Spleen (tissue), 11 donors: ENCODE measurements at regions not wholly inside any gene's neighbourhood (a gene's known extent, or its start where the extent isn't known, plus 50 kb on each side); places are given as distances from the start of the nearest gene placed in this dataset.

ENCODE experiments used
- DNase-seq: peaks from one replicate; pipeline ENCODE4 v3.0.0-alpha.2; 2020
- H3K27ac ChIP-seq, 8 donors: fragments of 200-600 bp; sonication (generic) in 7 of 8; 1 replicate in 4 of 8; 2 replicates in 4 of 8; pipeline versions ENCODE4 v1.5.0 to v1.8.0; 2016 to 2021; ENCODE audit warnings: inconsistent platforms in 4 of 8, mild to moderate bottlenecking in 4 of 8, moderate library complexity in 1 of 8
- H3K27me3 ChIP-seq, 7 donors: fragments of 200-600 bp; sonication (generic) in 6 of 7; replicated peaks in 1 of 7; 1 replicate in 4 of 7; 2 replicates in 3 of 7; pipeline versions ENCODE4 v1.5.0 to v1.8.0; 2016 to 2021; ENCODE audit warnings: inconsistent platforms in 3 of 7, mild to moderate bottlenecking in 1 of 7
- H3K36me3 ChIP-seq, 6 donors: fragments of 200-600 bp; sonication (generic) in 5 of 6; 1 replicate in 4 of 6; 2 replicates in 2 of 6; pipeline versions ENCODE4 v1.5.0 to v1.8.0; 2016 to 2021; ENCODE audit warnings: inconsistent platforms in 2 of 6
- H3K4me1 ChIP-seq, 6 donors: fragments of 200-600 bp; sonication (generic) in 5 of 6; 1 replicate in 3 of 6; 2 replicates in 3 of 6; pipeline versions ENCODE4 v1.5.0 to v1.8.0; 2016 to 2021; ENCODE audit warnings: inconsistent platforms in 3 of 6
- H3K4me3 ChIP-seq, 8 donors: fragments of 200-600 bp; sonication (generic) in 7 of 8; 1 replicate in 4 of 8; 2 replicates in 4 of 8; pipeline versions ENCODE4 v1.5.0 to v1.8.0; 2016 to 2021; ENCODE audit warnings: inconsistent platforms in 4 of 8, mild to moderate bottlenecking in 4 of 8, moderate library complexity in 2 of 8
- H3K9me3 ChIP-seq, 8 donors: fragments of 200-600 bp; sonication (generic) in 7 of 8; 1 replicate in 4 of 8; 2 replicates in 4 of 8; pipeline versions ENCODE4 v1.5.0 to v1.8.0; 2016 to 2021; ENCODE audit warnings: inconsistent platforms in 4 of 8
- POLR2A ChIP-seq, 3 donors: fragments of 450-650 bp; IDR thresholded peaks; one replicate each; pipeline ENCODE4 v1.5.1; 2017; ENCODE audit warnings: antibody characterized with exemption in 3 of 3, mild to moderate bottlenecking in 1 of 3
- POLR2AphosphoS5 ChIP-seq, 3 donors: sonication (generic); formaldehyde crosslinking; IDR thresholded peaks; one replicate each; pipeline ENCODE4 v1.5.1; 2017; ENCODE audit warnings: antibody characterized with exemption in 3 of 3
- WGBS, 5 donors: extraction: QIAGEN DNeasy Blood & Tissue Kit in 3 of 5; methylation state at CpG; one replicate each; pipeline versions ENCODE4 v1.1.5 to v1.1.7; 2013 to 2018; 5-methylcytosine and 5-hydroxymethylcytosine counted together
- intact Hi-C: fragments of 100-400 bp; cut with DNase I; formaldehyde crosslinking; loops from one replicate; pipeline ENCODE4 v1.15.0; 2023; ENCODE audit warnings: low total_unique reads
- TF ChIP-seq, protein P1 (sequence below), 11 experiments: fragments of 200-600 bp in 7 of 11; fragments of 450-650 bp in 4 of 11; sonication (generic) in 4 of 11; IDR thresholded peaks in 8 of 11; conservative IDR thresholded peaks in 3 of 11; 1 replicate in 7 of 11; 2 replicates in 4 of 11; pipeline versions ENCODE4 v1.4.0 to v1.8.0; 2016 to 2021; ENCODE audit warnings: antibody characterized with exemption in 11 of 11, inconsistent platforms in 4 of 11, mild to moderate bottlenecking in 1 of 11
- donor health status: healthy with polysubstance abuse.
- donor health status: DM: no; HTN: no; CAD: no; lungs with moderate emphysema.
- donor health status: DM: no; HTN: no; CAD: no.
- donor health status: Bipolar disorder and iron deficiency.
- donor health status: healthy.
- donor health status: DM: no; HTN: no; CAD: no.
- donor health status: DM: yes; HTN: yes; CAD: no.

- TF ChIP-seq POLR2AphosphoS5 (IDR thresholded peaks at IDR 0.05), result no peak
- TF ChIP-seq, protein P1, sequence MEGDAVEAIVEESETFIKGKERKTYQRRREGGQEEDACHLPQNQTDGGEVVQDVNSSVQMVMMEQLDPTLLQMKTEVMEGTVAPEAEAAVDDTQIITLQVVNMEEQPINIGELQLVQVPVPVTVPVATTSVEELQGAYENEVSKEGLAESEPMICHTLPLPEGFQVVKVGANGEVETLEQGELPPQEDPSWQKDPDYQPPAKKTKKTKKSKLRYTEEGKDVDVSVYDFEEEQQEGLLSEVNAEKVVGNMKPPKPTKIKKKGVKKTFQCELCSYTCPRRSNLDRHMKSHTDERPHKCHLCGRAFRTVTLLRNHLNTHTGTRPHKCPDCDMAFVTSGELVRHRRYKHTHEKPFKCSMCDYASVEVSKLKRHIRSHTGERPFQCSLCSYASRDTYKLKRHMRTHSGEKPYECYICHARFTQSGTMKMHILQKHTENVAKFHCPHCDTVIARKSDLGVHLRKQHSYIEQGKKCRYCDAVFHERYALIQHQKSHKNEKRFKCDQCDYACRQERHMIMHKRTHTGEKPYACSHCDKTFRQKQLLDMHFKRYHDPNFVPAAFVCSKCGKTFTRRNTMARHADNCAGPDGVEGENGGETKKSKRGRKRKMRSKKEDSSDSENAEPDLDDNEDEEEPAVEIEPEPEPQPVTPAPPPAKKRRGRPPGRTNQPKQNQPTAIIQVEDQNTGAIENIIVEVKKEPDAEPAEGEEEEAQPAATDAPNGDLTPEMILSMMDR (IDR thresholded peaks at IDR 0.05 in 8 of 11, conservative IDR thresholded peaks at IDR 0.05 in 3 of 11), result no peak
- TF ChIP-seq POLR2A (IDR thresholded peaks at IDR 0.05), result no peak
- Histone ChIP-seq H3K36me3 (no peaks in the 10 kb centered on the region), H3K4me1 (no peaks in the 10 kb centered on the region), H3K9me3 (peaks cover 0 to 9% (median 2%) of the 10 kb centered on the region in 8 donors), H3K4me3 (no peak overlapping the region), H3K27ac (no peak overlapping the region), H3K27me3 (peaks cover 0 to 5% (median 0%) of the 10 kb centered on the region in 7 donors)
- intact Hi-C loops, result no loop called here
- WGBS, 5 donors, result 57 to 75% (median 72%) methylated on average over 5 of the region's 5 CpGs
- DNase-seq, result no peak
Measured at GRCh38 chr11:93957397-93957952, 63.7 kb upstream of the HEPHL1 start.

GRCh38 chr11:93958991-93959390, 62.2 kb upstream of the HEPHL1 start:
- Histone ChIP-seq H3K9me3 (peaks cover 0 to 9% (median 2%) of the 10 kb centered on the region in 8 donors), H3K27me3 (peaks cover 0 to 5% (median 0%) of the 10 kb centered on the region in 7 donors), H3K4me3 (no peak overlapping the region), H3K36me3 (no peaks in the 10 kb centered on the region), H3K27ac (no peak overlapping the region), H3K4me1 (no peaks in the 10 kb centered on the region)
- TF ChIP-seq, protein P1 (IDR thresholded peaks at IDR 0.05 in 8 of 11, conservative IDR thresholded peaks at IDR 0.05 in 3 of 11), result no peak
- TF ChIP-seq POLR2AphosphoS5 (IDR thresholded peaks at IDR 0.05) (no peak), POLR2A (IDR thresholded peaks at IDR 0.05) (no peak)
- WGBS, 5 donors, result 56 to 88% (median 84%) methylated on average over 3 of the region's 3 CpGs
- no peak for DNase-seq
- intact Hi-C loops, result no loop called here

DNA sequence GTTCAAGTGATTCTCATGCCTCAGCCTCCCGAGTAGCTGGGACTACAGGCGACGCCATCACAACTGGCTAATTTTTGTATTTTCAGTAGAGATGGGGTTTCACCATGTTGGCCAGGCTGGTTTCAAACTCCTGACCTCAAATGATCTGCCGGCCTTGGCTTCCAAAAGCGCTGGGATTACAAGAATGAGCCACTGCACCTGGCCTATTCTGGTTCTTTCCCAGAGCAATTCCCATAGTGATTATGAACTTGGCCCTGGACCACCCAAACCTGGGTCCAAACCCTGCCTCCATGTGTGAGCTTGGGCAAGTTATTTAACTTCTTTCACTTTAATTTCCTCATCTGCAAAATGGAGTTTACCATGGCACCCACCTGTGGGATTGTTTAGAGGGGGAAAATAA, 61.5 kb upstream of the HEPHL1 start:
- Histone ChIP-seq H3K4me3 (no peak overlapping the region), H3K9me3 (peaks cover 0 to 7% (median 2%) of the 10 kb centered on the region in 8 donors), H3K4me1 (no peaks in the 10 kb centered on the region), H3K27ac (no peak overlapping the region), H3K36me3 (no peaks in the 10 kb centered on the region), H3K27me3 (peaks cover 0 to 5% (median 0%) of the 10 kb centered on the region in 7 donors)
- no peak for DNase-seq
- TF ChIP-seq POLR2AphosphoS5 (IDR thresholded peaks at IDR 0.05) (no peak), POLR2A (IDR thresholded peaks at IDR 0.05) (no peak)
- TF ChIP-seq, protein P1 (IDR thresholded peaks at IDR 0.05 in 8 of 11, conservative IDR thresholded peaks at IDR 0.05 in 3 of 11), result no peak
- intact Hi-C loops, result no loop called here
- 80 to 91% (median 83%) methylated on average over 5 of the region's 5 CpGs for WGBS, 5 donors

DNA sequence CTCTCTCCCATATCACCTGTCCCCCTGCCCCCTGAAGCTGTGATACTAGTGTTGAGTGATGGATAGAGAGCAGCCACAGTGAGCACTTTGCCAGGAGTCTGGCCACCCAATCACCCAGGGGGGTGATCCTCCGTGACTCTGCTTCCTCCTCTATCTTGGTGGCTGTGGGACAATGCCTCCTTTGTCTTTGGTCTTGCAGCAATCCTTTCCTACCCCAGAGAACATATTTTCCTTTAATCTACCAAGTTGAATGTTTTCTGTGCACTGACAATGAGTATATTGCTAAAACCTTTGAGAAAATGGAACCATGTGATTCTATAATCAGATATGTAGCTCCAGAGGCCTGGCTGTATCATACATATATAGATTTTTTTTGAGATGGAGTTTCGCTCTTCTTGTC, 58.1 kb upstream of the HEPHL1 start:
- DNase-seq, result no peak
- WGBS, 5 donors, result 80 to 95% (median 88%) methylated on average over 2 of the region's 2 CpGs
- Histone ChIP-seq H3K4me1 (no peaks in the 10 kb centered on the region), H3K4me3 (no peak overlapping the region), H3K36me3 (no peaks in the 10 kb centered on the region), H3K27me3 (peaks cover 0 to 5% (median 0%) of the 10 kb centered on the region in 7 donors), H3K27ac (no peak overlapping the region), H3K9me3 (no peaks in the 10 kb centered on the region)
- intact Hi-C loops, result no loop called here
- TF ChIP-seq, protein P1 (IDR thresholded peaks at IDR 0.05 in 8 of 11, conservative IDR thresholded peaks at IDR 0.05 in 3 of 11), result no peak
- no peak for TF ChIP-seq POLR2A (IDR thresholded peaks at IDR 0.05)
- no peak for TF ChIP-seq POLR2AphosphoS5 (IDR thresholded peaks at IDR 0.05)
